Activated CD8-positive, alpha-beta memory T cell treated with anti-CD3 and anti-CD28 coated beads for 24 hours (primary cell): ENCODE measurements at regions not wholly inside any gene's neighbourhood (a gene's known extent, or its start where the extent isn't known, plus 50 kb on each side); places are given as distances from the start of the nearest gene placed in this dataset.

Experiments
- DNase-seq: peaks from one replicate; pipeline ENCODE4 v3.0.0-alpha.2; 2020

DNA sequence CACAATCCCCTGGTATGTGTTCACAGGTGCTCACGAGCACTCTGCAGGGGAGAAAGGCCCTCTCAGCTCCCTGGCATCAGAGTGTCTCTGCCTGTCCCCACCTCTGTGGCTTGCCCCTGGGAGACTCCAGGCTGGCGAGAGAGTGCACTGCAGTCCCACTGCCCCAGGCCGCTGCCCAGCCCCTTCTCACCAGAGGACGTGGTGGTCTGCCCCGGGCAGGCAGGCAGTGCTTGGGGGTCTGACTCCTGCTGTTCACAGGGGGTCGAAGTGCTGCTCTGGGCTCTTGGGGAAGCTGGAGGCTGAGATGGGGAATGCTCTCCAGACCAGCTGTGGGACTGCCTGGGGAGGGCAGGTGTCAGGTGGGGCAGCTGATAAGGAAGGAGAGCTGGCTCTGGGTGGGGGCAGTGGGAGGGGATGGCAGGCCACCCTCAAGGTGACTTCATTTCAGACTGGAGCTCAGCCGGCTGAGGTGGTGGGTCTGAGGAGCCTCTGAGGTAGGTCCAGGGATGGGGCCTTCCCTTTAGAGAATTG, 151.0 kb upstream of the B3GAT1 start:
- DNase-seq, result peak; percentile 32

- DNase-seq, result peak; percentile 37
These were observed 150.2 kb upstream of the B3GAT1 start for GRCh38 chr11:134562196-134562595.

- peak; percentile 11 for DNase-seq
These were observed 149.3 kb upstream of the B3GAT1 start for GRCh38 chr11:134561331-134561720.

DNA sequence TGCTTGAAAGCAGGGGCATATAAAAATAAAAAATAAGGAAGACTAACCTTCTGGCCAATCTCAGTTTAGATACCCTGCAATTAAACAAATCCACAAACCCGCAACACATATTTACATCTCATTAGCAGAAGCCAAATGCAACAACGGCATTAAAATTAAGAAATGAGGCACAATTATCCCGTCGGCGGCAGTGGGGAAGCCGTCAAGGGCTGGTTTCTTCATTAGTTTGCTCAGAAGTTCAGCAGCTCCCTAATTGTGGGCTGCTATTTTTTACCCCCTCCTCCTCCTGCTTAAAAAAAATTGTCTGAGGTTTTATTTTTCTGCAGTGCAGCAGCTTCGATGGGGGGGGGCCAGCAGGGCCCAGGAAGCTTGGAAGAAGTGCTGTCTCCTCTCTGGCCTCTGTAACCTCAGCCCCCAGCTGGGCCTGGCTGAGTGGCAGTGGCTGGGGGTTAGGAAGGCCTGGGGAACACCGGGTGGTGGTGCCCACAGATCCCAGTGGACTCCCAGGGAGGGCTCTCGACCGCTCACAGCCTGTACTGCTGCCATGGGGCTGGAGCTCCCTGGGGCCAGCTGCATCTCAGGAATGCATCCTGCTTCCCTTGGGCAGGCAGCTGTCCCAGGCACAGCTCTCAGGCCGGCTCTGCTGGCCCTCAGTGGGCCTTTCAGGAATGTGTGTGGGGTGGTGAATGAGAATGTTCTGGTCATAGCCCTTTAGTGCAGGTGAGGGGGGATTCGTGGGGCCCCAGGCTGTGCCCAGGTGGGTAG, 148.7 kb upstream of the B3GAT1 start:
- peak; percentile 42 for DNase-seq

- peak; percentile 41 for DNase-seq
These were observed 148.0 kb upstream of the B3GAT1 start for GRCh38 chr11:134560066-134560465.

DNA sequence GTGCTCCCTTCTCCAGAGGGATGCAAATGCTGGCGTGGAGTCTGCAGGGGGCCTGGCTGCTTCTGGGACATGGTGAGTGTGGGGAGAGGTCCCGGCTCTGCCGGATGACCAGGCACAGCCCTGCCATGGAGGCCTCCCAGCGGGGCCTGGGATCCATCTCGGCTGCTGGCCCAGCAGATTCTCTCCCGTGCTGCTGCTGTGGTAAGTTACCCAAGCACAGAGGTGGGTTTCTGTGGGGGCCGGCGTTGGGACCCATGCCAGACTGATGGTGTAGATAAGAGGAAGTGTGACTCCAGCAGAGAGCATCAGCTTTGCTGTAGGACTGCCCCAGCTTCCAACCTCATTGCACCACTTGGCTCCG, 147.5 kb upstream of the B3GAT1 start:
- peak; percentile 41 for DNase-seq

DNA sequence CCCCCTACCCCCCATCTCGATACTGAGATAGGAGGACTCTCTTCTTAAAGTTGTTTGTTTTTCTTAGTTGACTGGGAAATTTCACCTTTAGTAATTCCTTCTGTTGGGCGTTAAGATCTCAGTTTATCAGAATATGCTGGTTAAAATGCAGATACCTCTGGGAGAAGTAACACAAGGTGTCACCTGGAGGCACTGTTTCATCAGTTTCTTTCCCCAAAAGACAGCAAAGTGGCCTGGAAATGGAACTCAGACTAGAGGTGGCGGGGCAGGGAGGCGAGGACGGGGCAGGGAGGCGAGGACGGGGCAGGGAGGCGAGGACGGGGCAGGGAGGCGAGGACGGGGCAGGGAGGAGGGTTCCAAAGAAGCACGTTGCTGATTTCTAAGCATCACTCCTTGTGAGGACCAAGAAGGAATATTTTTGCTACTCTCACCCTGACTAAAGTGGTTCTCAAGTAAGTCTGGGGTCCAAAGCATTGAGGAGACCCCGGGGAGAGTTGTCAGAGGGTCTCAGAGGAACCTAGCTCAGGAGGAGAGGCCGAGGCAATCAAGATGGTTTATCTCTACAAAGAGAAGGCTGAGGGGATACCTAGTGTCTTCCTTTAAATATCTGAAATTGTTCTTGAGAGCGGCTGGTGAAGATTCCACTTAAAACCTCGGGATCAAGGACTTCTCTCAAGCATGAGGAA, 147.0 kb upstream of the B3GAT1 start:
- DNase-seq, result peak; percentile 9

DNA sequence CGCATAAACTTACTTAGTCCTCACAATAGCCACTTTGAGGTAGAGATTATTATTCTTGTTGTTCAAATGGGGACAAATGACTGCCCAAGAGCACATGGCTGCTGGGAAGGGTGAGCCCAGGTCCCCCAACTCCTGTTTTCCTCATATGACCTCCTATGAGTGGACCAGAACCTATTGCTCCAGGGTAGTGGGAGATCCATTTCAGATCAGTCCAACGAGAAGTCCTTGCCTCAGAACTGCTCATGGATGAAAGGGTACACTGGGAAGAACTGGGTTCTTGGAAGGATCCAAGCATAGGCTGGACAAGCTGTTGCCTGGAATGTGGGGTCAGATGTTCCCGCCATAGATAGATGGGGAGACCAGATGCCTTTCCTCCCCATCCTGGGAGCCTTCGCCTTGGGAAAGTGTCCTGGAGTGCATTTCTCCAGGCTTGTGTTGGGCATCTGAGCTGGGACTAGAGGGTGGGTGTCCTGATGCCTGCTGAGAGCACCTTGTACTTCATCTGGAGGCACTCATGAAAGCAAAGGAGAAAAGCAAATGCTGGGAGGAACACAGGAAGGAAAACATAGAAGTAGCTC, 146.3 kb upstream of the B3GAT1 start:
- DNase-seq, result peak; percentile 38

GRCh38 chr11:134557571-134558257, 145.7 kb upstream of the B3GAT1 start:
- DNase-seq, result peak; percentile 19

GRCh38 chr11:134556186-134556585, 144.1 kb upstream of the B3GAT1 start:
- peak; percentile 19 for DNase-seq

GRCh38 chr11:134555510-134555909, 143.5 kb upstream of the B3GAT1 start:
- DNase-seq, result peak; percentile 33

GRCh38 chr11:134554861-134555260, 142.8 kb upstream of the B3GAT1 start:
- DNase-seq, result peak; percentile 3

DNA sequence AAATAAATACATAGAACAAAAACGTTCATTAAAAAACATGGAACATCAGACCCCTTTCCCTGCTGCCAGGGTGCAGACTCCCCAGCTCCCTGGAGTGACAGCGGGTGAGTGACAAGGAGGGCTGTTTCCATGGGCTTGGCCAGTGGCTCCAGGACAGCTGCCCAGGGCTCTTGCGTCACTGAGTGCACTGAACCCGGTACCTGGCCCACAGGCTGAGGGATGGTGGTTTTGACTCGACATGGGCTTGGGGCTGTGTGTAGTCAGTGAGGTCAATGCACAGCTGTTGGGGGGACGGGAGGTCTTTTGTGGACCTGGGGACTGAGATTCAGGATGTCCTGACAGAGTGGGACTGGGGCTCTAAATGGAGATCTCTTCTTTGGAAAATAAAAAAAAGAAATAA, 142.1 kb upstream of the B3GAT1 start:
- DNase-seq, result peak; percentile 5

DNA sequence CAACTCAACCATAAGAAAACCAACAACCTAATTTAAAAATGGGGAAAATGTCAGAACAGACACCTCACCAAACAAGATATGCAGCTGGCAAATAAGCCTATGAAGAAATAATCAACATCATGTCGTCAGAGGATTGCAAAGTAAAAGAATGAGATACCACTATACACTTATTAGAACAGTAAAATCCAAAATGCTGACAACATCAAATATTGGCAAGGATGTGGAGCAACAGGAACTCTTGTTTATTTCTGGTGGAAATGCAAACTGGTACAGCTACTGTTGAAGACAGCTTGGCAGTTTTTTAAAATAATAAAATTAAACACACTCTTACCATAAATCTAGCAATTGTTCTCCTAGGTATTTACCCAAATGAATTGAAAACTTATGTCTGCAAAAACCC, 140.7 kb upstream of the B3GAT1 start:
- no peak for DNase-seq

GRCh38 chr11:134545521-134545920, 133.5 kb upstream of the B3GAT1 start:
- peak; percentile 13 for DNase-seq

GRCh38 chr11:134544095-134544815, 132.2 kb upstream of the B3GAT1 start:
- peak; percentile 11 for DNase-seq

- DNase-seq, result peak; percentile 15
These were observed 131.6 kb upstream of the B3GAT1 start for GRCh38 chr11:134543645-134544044.

- DNase-seq, result no peak
These were observed 131.2 kb upstream of the B3GAT1 start for GRCh38 chr11:134543241-134543640.

DNA sequence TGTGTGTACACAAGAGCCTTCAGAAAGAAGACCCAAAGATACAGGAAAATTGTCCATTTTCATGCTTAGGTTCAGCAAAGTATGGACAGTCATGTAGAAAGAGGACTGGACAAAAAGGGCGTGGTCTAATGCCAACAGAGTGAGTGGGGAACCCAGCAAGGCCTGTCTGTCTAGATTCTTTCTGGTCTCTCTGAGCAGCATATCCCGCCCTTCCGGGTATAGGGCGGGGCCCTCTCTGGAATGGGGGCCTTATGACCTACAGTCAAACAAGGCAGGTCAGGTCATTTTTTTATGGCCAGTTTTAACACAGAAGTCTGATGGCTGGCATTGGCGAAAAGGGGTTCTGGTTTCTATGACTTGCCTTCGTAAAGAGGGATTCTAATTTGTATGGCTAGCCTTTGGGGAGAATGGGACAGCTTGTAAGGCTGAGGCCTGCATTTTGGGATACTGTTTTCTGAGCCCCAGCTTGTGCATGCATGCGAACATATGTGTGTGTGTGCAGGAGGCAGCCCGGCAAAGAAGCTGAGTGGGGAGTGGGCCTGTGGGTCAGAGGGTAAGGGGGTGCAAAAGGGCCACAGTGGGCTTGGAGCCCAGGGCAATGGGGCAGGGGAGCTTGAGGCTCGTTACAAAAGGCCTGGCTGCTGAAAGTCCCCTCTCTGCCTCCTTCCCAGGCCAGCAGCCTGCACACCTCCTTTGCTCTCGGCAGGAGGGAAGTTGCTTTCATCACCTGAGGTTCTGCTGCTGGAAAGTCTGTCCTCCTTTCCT, 130.5 kb upstream of the B3GAT1 start:
- peak; percentile 33 for DNase-seq

DNA sequence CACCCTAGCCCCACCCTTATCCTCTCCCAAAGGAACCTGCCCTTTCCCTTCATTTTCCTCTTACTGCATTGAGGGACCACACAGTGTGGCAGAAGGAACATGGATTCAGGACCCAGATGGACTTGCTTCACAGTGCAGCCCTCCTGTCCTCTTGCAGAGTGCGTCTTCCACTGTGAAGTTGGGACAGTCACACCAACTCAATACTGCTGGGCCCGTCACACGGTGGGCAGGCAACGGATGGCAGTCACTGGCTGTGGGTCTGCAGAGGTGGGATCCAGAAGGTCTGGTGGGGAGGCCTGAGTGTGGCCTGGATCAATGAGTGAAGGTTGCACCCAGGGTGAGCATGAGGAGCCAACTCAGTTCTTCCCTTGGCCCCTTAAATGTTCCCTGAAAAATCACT, 129.9 kb upstream of the B3GAT1 start:
- no peak for DNase-seq

DNA sequence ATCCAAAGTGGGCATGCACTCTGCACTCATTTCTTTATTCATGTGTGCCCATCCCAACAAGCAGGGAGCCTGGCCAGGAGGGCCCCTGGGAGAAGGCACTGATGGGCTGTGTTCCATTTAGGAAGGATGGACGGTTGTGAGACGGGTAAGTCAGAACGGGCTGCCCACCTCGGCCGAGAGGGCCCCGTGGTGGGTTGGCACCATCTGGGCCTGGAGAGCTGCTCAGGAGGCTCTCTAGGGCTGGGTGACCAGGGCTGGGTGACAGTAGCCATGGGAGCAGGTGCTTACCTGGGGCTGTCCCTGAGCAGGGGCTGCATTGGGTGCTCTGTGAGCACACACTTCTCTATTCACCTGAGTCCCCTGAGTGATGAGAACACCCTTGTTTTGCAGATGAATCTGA, 129.3 kb upstream of the B3GAT1 start:
- DNase-seq, result no peak

DNA sequence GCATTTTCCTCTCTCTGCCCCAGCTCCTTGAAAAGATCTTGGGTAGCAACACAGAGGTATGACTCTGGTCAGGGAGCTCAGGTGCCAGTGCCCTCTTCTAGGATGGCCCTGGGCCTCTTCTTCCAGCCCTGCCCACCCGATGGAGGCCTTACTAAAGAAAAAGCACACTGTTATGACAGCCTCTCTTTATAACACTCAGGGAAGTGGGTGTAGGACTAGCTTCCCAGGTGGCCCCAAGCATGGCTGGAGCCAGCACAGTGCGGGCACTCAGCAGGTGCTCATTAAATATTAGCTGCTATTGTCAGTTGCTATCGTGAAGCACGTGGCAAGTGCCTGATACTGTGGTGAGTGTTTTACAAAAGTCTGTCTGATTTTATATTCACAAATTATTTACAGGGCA, 127.2 kb upstream of the B3GAT1 start:
- DNase-seq, result peak; percentile 30
